ENCODE measurements at regions not wholly inside any gene's neighbourhood (a gene's known extent, or its start where the extent isn't known, plus 50 kb on each side); places are given as distances from the start of the nearest gene placed in this dataset.
A peak's percentile ranks its signal among the peaks of the same experiment; 100 is the strongest.

- in situ Hi-C loops (cut with MboI; ENCODE audit: low sequenced_read_pairs in 4 of 4): no loop called here
Measured at GRCh38 chr14:51453869-51454268, 197.8 kb upstream of the FRMD6 start.

GRCh38 chr14:51454351-51454750 lies 197.4 kb upstream of the FRMD6 start:
- Histone ChIP-seq H3K27me3 (no peaks in the 10 kb centered on the region), H3K27ac (no peak overlapping the region), H3K9me3 (no peaks in the 10 kb centered on the region), H3K4me3 (no peak overlapping the region), H3K4me1 (peaks cover 0 to 3% of the 10 kb centered on the region in 2 donors), H3K36me3 (no peaks in the 10 kb centered on the region)
- DNase-seq (no peak), ATAC-seq (no peak)
- intact Hi-C loops (cut with DNase I; ENCODE audit: low total_unique reads): no loop called here
- TF ChIP-seq CTCF (IDR thresholded peaks at IDR 0.05 in 4 of 5, conservative IDR thresholded peaks at IDR 0.05 in 1 of 5) (no peak), POLR2A (IDR thresholded peaks at IDR 0.05) (no peak)
- in situ Hi-C loops (cut with MboI; ENCODE audit: low sequenced_read_pairs in 4 of 4): no loop called here

More at GRCh38 chr14:51453869-51454268, 197.8 kb upstream of the FRMD6 start:
- Histone ChIP-seq H3K27ac (no peak overlapping the region), H3K9me3 (no peaks in the 10 kb centered on the region), H3K4me1 (peaks cover 0 to 3% of the 10 kb centered on the region in 2 donors), H3K27me3 (no peaks in the 10 kb centered on the region), H3K36me3 (no peaks in the 10 kb centered on the region), H3K4me3 (no peak overlapping the region)
- TF ChIP-seq POLR2A (IDR thresholded peaks at IDR 0.05): no peak
- TF ChIP-seq CTCF (IDR thresholded peaks at IDR 0.05 in 4 of 5, conservative IDR thresholded peaks at IDR 0.05 in 1 of 5): no peak
- intact Hi-C loops (cut with DNase I; ENCODE audit: low total_unique reads): no loop called here
- ATAC-seq (peak in 1 of 2 donors; percentile 56), DNase-seq (no peak)

GRCh38 chr14:51455041-51455835 lies 196.5 kb upstream of the FRMD6 start:
- Histone ChIP-seq H3K4me3 (no peak overlapping the region), H3K27ac (no peak overlapping the region), H3K9me3 (no peaks in the 10 kb centered on the region), H3K4me1 (peaks cover 0 to 3% of the 10 kb centered on the region in 2 donors), H3K36me3 (no peaks in the 10 kb centered on the region), H3K27me3 (no peaks in the 10 kb centered on the region)
- no peak for DNase-seq
- TF ChIP-seq POLR2A (IDR thresholded peaks at IDR 0.05) (no peak), CTCF (IDR thresholded peaks at IDR 0.05 in 4 of 5, conservative IDR thresholded peaks at IDR 0.05 in 1 of 5) (no peak)
- ATAC-seq: no peak
- intact Hi-C loops (cut with DNase I; ENCODE audit: low total_unique reads) (no loop called here), in situ Hi-C loops (cut with MboI; ENCODE audit: low sequenced_read_pairs in 4 of 4) (no loop called here)

- no peak for DNase-seq
- TF ChIP-seq CTCF (IDR thresholded peaks at IDR 0.05 in 4 of 5, conservative IDR thresholded peaks at IDR 0.05 in 1 of 5): no peak
- intact Hi-C loops (cut with DNase I; ENCODE audit: low total_unique reads): no loop called here
Measured at GRCh38 chr14:51457843-51458562, 193.7 kb upstream of the FRMD6 start.

More at GRCh38 chr14:51457843-51458562, 193.7 kb upstream of the FRMD6 start:
- Histone ChIP-seq H3K27me3 (no peaks in the 10 kb centered on the region), H3K4me3 (no peak overlapping the region), H3K27ac (no peak overlapping the region), H3K4me1 (peaks cover 0 to 3% of the 10 kb centered on the region in 2 donors), H3K36me3 (no peaks in the 10 kb centered on the region), H3K9me3 (no peaks in the 10 kb centered on the region)
- ATAC-seq: no peak
- in situ Hi-C loops (cut with MboI; ENCODE audit: low sequenced_read_pairs in 4 of 4): no loop called here

Measured in gastrocnemius medialis (tissue), 4 donors.